ENCODE measurements at regions not wholly inside any gene's neighbourhood (a gene's known extent, or its start where the extent isn't known, plus 50 kb on each side); places are given as distances from the start of the nearest gene placed in this dataset.

GRCh38 chr6:28776269-28777146 lies 147.3 kb downstream of the TRIM27 start:
- H3K4me3 ChIP-seq (ENCODE audit: low read depth, low read length): no peak overlapping the region
- TF ChIP-seq, protein P1, sequence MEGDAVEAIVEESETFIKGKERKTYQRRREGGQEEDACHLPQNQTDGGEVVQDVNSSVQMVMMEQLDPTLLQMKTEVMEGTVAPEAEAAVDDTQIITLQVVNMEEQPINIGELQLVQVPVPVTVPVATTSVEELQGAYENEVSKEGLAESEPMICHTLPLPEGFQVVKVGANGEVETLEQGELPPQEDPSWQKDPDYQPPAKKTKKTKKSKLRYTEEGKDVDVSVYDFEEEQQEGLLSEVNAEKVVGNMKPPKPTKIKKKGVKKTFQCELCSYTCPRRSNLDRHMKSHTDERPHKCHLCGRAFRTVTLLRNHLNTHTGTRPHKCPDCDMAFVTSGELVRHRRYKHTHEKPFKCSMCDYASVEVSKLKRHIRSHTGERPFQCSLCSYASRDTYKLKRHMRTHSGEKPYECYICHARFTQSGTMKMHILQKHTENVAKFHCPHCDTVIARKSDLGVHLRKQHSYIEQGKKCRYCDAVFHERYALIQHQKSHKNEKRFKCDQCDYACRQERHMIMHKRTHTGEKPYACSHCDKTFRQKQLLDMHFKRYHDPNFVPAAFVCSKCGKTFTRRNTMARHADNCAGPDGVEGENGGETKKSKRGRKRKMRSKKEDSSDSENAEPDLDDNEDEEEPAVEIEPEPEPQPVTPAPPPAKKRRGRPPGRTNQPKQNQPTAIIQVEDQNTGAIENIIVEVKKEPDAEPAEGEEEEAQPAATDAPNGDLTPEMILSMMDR (IDR thresholded peaks at IDR 0.05; ENCODE audit: insufficient read depth, low read length): no peak
- no peak for DNase-seq (ENCODE audit: low read depth)

GRCh38 chr6:28777147-28777461 lies 146.7 kb downstream of the TRIM27 start:
- no peak for DNase-seq (ENCODE audit: low read depth)
- no peak overlapping the region for H3K4me3 ChIP-seq (ENCODE audit: low read depth, low read length)
- TF ChIP-seq, protein P1 (IDR thresholded peaks at IDR 0.05; ENCODE audit: insufficient read depth, low read length): no peak

DNA sequence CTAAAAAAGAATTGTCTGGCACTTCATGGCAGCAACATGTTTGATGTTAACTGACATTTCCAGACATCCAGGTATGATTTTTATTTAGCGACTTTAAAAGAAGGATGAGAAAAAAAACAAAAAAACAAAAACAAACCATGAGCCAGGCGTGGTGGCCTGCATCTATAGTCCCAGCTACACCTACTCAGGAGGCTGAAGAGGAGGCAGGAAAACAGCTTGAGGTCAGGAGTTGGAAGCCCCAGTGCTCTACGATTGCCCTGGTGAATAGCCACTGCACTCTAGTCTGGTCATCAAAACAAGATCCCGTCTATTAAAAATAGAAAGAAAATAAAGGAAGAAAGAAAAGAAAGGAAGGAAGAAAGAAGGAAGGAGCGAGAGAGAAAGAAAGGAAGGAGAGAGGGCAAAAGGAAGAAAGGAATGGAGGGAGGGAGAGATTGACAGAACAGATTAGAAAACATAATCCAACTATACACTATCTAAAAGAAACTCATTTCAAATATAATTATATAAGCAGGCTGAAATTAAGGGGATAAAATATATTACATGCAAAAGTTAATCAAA lies 141.6 kb downstream of the TRIM27 start:
- no peak for DNase-seq (ENCODE audit: low read depth)
- H3K4me3 ChIP-seq (ENCODE audit: low read depth, low read length): no peak overlapping the region
- TF ChIP-seq, protein P1 (IDR thresholded peaks at IDR 0.05; ENCODE audit: insufficient read depth, low read length): no peak

- H3K4me3 ChIP-seq (ENCODE audit: low read depth, low read length): no peak overlapping the region
- TF ChIP-seq, protein P1 (IDR thresholded peaks at IDR 0.05; ENCODE audit: insufficient read depth, low read length): no peak
- no peak for DNase-seq (ENCODE audit: low read depth)
These were observed 137.7 kb downstream of the TRIM27 start for GRCh38 chr6:28785962-28786679.

GRCh38 chr6:28789553-28790083 lies 134.2 kb downstream of the TRIM27 start:
- H3K4me3 ChIP-seq (ENCODE audit: low read depth, low read length): peak overlapping the region; percentile 65
- TF ChIP-seq, protein P1 (IDR thresholded peaks at IDR 0.05; ENCODE audit: insufficient read depth, low read length): no peak
- peak; percentile 74 for DNase-seq (ENCODE audit: low read depth)

GRCh38 chr6:28791002-28791383 lies 132.8 kb downstream of the TRIM27 start:
- H3K4me3 ChIP-seq (ENCODE audit: low read depth, low read length): no peak overlapping the region
- TF ChIP-seq, protein P1 (IDR thresholded peaks at IDR 0.05; ENCODE audit: insufficient read depth, low read length): no peak
- DNase-seq (ENCODE audit: low read depth): no peak
